ENCODE measurements at regions not wholly inside any gene's neighbourhood (a gene's known extent, or its start where the extent isn't known, plus 50 kb on each side); places are given as distances from the start of the nearest gene placed in this dataset.

DNA sequence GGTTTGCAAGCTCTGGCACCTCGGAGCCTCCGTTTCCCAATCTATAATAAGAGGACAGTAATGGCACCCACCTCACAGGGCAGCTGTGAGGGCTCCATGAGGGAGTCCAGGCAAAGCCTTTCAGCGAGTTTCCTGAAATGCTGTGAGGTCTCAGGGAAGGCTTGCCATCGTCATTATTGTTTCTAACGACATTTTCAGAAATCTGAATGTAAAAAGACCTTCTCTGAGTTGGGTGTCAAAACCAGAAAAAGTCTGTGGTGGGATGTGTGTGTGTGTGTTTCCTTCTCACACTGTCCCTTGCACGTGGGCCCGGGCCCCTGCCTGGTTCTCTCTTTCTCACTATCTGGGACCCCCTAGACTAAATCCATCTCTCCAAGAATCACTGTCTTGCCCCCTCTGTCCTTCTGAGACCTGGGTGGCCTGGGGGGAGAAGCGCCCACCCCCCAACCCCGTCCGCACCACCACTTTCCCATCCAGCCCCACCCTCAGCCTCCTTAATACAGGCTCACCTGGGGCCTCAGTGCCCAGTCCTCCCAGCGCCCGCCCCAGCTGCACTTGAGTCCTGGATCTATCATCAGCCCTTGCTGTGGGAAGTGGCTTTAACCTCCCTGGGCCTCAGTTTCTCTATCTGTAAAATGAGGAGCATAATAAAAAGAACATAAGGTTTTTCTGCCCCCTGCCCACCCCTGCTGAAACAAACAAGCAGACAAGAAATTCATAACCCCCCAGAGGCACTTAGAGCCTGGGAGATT, 180.3 kb downstream of the C9orf50 start:
- H3K4me3 ChIP-seq (ENCODE audit: low read depth, low read length), result no peak overlapping the region
- TF ChIP-seq, protein P1, sequence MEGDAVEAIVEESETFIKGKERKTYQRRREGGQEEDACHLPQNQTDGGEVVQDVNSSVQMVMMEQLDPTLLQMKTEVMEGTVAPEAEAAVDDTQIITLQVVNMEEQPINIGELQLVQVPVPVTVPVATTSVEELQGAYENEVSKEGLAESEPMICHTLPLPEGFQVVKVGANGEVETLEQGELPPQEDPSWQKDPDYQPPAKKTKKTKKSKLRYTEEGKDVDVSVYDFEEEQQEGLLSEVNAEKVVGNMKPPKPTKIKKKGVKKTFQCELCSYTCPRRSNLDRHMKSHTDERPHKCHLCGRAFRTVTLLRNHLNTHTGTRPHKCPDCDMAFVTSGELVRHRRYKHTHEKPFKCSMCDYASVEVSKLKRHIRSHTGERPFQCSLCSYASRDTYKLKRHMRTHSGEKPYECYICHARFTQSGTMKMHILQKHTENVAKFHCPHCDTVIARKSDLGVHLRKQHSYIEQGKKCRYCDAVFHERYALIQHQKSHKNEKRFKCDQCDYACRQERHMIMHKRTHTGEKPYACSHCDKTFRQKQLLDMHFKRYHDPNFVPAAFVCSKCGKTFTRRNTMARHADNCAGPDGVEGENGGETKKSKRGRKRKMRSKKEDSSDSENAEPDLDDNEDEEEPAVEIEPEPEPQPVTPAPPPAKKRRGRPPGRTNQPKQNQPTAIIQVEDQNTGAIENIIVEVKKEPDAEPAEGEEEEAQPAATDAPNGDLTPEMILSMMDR (conservative IDR thresholded peaks at IDR 0.05; ENCODE audit: low read depth, low read length), result no peak
- DNase-seq (ENCODE audit: low read depth), result no peak

DNA sequence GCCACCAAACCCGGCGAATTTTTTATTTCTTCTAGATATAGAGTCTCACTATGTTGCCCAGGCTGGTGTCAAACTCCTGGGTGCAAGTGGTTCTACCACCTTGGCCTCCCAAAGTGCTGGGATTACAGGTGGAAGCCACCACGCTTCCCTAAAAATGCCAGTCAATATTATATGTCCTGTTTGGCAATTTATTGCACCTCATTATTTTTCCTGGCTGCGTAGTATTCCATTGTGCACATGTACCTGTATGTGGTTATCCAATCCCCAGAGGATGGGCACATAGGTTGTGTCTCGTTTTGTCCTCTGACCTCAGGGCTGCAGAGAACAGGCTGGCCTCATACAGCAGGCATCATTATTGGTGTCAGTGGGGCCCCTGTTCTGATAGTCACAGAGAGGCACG, 181.7 kb downstream of the C9orf50 start:
- H3K4me3 ChIP-seq (ENCODE audit: low read depth, low read length), result no peak overlapping the region
- TF ChIP-seq, protein P1 (conservative IDR thresholded peaks at IDR 0.05; ENCODE audit: low read depth, low read length), result no peak
- no peak for DNase-seq (ENCODE audit: low read depth)

DNA sequence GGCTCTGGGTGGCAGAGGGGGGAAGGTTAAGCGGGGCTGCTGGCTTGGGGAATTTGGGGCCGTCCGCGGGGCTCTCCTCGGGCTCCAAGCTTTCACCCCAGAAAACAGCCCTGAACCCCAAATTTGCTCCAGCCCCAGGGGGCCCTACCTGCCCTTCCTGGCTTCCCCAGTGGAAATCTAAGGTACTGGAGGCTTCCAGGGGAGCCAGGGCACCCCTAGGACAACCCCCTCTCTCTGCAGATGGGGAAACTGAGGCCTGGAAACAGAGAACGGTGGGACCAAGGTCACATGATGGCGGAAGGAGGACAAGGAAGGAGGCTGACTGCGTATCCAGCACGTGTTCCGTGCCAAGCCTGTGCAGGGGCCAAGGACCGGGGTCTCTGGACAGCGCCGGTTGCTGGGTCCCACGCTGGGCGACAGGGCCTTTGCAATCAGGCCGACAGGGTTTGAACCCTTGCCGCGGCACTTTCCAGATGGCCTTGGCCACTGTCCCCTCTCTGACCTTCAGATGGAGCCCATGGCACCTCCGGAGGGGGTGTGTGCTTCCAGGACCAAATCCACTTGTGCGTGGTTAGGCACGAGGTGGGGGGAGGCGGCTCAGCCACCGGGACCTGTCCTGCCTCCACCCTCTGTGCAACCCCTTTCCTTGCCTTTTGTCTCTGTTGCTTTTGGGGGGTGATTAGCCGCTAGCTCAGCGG, 183.1 kb downstream of the C9orf50 start:
- TF ChIP-seq, protein P1 (conservative IDR thresholded peaks at IDR 0.05; ENCODE audit: low read depth, low read length), result no peak
- H3K4me3 ChIP-seq (ENCODE audit: low read depth, low read length), result peak overlapping the region; percentile 60
- DNase-seq (ENCODE audit: low read depth), result no peak

DNA sequence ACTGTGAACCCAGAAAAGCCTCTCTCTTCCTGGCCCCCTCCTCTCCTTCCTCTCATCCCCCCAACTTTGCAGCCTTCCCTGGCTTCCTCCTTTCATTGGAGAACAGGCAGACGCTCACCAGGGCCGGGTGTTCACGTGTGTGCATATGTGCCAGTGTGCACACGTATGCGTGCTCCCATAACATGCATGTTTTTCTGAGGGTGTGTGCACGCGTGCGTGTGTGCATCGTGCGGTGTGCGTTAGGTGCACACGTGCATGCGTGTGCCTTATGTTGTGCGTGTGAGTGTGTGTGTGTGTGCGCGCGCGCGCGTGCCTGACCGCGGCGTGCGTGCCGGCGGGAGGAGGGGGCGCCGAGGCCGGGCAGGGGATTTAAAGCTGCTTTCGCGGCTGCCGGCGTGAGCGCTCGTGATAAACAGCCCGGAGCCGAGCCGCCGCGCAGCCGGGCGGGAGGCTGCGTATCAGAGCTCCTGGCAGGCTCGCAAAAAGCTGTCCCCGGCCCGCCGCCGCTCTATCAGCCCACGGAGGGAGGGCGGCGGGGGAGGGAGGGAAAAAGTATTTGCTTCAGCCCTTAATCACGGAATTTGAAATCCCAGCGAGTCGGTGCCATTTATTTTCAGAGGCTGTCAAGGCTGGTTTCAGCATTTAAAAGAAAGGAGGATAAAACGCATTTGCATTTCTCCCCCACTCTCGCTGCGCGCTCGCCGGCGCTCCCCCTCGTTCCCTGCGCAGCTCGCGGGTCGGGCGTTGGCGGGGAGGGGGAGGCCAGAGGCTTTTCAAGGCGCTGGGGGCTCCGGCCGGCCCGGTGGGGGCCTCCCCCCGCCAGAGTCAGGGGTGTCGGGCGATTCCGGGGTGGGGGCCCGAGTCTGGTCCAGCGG, 183.9 kb downstream of the C9orf50 start:
- no peak for DNase-seq (ENCODE audit: low read depth)
- TF ChIP-seq, protein P1 (conservative IDR thresholded peaks at IDR 0.05; ENCODE audit: low read depth, low read length), result no peak
- H3K4me3 ChIP-seq (ENCODE audit: low read depth, low read length), result peak overlapping the region; percentile 60

DNA sequence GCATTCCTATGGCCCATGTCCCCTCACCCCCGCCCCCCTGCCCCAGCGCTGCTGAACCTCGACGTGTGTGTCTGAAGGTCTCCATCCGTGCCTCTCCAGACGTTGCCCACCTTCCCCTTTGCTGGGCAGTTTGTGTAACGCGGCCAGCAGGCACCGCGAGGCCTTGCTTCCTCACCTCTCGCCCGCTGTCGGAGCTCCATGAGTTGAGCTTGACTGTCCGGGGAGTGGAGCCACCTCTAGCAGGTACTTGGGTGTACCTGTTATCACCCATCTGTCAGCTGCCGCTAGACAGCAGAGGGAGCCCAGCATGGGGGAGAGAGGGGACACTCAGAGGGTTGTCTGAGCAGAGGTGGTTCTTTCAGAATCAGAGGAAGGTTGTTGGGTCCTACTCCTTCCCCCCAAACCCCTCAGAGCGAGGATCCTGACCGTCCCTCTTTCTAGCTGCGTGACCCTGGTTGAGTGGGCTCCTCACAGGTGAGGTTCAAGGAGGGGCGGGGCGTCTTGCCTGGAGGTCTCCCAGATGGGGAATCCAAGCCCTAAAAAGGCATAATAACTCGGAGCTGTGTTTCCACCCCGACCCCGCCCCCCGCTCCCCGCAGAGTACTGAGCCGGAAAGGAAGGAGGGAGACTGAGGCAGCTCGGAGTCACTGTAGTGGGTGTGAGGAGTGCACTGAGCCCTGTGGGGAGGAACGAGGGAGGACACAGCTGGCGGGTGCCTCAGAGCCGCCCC, 184.7 kb downstream of the C9orf50 start:
- TF ChIP-seq, protein P1 (conservative IDR thresholded peaks at IDR 0.05; ENCODE audit: low read depth, low read length), result no peak
- no peak for DNase-seq (ENCODE audit: low read depth)
- no peak overlapping the region for H3K4me3 ChIP-seq (ENCODE audit: low read depth, low read length)

DNA sequence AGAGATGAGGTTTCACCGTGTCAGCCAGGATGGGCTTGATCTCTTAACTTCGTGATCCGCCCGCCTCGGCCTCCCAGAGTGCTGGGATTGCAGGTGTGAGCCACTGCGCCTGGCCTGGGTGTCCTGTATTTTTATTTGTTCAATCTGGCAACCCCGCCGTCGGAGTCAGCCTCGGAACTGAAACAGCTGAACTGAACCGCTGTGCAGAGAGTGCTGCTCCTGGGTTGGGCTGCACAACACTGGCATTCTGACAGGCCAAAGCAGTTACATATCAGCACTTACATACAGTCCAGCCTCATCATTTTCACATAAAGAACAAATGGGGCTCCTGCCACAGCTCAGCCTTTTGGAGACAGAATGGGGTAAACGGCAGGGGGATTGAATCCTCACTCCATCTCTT, 185.6 kb downstream of the C9orf50 start:
- TF ChIP-seq, protein P1 (conservative IDR thresholded peaks at IDR 0.05; ENCODE audit: low read depth, low read length), result no peak
- DNase-seq (ENCODE audit: low read depth), result no peak
- H3K4me3 ChIP-seq (ENCODE audit: low read depth, low read length), result no peak overlapping the region
